Hematopoietic multipotent progenitor cell treated with erythropoietin and hydrocortisone succinate and interleukin-3 and kit ligand, for 4 days (in vitro differentiated cells): ENCODE measurements at regions not wholly inside any gene's neighbourhood (a gene's known extent, or its start where the extent isn't known, plus 50 kb on each side); places are given as distances from the start of the nearest gene placed in this dataset.

Experiments
- DNase-seq: peaks from one replicate; pipeline ENCODE4 v3.0.0-alpha.2; 2015

DNA sequence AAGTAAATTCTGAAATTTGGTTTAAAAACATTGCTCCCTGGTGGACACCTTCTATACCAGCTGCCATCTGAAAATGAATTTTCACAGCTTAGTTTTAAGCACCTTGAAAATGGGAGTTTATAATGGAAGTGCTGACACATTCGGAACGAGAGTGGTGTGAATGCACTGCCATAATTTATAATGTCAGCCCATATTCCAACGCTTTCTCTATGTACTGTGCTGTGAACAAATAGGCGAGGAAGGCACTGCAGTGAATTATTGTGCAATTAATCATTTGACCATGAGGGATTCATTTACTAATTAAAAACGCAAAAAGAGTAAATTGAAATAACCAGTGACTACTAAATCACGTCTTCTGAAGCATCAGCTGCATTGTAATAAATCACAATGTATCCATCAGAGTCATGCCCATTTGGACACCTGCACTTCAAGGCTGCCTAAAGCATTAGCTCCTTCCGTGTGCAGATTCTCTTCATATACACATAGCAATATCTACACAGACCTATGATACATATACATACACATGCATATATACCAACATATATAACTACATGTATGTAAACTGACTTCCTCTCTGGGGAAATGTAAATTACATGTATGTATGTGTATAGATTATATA lies 699.8 kb downstream of the GALR1 start:
- peak; percentile 2 for DNase-seq

DNA sequence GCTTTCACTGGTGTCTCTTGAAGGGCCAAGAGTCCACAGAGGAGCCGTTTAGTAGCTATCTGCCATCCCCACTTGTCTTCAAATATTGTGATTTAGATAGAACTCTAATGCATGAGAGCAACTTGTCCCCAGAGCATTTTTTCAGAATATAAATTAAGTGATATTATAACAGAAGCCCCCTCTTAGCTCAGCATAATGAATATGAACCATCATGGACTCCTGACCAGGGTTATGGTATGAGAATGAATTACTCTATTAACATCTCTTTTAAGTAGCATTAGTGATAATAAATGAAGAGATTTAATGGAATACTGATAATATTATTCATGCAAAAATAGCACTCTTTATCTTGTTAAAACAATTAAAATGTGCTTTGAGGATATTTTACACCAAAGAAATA lies 709.6 kb downstream of the GALR1 start:
- DNase-seq = no peak

DNA sequence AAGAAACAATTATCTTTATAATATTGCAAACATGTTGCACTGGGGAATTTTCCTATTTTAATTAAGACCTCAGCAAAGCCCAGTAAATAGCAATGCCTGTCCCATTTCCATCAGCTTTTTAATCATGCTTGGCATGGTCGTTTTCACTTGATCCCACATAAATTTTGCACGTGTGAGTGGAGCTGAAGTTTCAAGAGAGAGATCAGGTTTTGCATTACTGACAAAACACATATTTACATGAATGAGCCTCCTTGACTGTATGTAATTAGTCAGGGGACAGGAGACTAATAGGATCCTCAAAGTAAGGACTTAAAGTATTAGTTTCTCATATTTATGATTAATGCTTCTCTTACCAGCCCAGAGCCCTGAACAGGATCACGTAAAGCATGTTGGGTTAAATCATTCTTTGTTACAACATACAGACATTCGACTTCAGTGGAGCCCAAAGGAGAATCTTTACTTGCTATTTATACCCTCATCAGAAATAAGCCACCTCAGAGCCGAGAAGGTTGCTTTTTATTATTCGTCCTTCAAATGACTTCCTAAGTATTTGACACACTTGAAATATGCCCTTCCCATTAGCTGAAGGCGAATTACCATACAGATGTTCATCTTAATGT lies 711.3 kb downstream of the GALR1 start:
- no peak for DNase-seq

DNA sequence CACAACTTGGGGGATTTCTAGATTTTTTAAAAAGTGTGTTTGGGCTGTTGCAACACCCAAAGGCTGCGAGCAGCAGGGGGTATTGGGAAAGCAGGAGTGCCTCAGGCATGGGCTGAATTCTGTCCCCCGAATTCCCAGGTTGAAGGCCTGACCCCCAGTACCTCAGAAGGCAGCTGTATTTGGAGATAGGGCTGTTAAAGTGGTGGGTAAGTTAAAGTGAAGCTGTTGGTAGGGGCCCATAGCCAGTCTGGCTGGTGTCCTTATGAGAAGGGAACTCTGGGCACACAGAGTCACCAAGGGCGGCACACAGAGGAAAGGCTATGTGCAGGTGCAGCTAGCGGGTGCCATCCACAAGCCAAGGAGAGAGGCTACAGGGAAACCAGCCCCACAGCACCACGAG lies 717.4 kb downstream of the GALR1 start:
- DNase-seq = no peak

DNA sequence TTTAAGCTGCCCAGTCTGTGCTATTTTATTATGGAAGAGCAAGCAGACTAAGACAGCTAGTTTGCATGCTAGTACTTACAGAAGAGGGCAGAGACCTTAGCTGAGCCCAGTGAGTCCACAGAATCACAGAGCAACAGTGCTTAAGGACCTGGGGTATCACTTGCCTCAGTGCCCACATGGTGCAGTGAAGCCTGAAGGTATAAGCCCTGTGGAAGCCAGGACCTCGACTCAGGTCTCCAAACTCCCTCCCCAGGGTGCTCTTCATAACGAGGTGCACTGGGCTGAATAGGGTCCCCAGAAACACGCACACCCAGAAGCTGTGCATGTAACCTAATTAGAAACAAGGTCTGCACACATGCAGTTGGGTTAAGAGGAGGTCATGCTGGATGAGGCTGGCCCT lies 718.1 kb downstream of the GALR1 start:
- DNase-seq = no peak

DNA sequence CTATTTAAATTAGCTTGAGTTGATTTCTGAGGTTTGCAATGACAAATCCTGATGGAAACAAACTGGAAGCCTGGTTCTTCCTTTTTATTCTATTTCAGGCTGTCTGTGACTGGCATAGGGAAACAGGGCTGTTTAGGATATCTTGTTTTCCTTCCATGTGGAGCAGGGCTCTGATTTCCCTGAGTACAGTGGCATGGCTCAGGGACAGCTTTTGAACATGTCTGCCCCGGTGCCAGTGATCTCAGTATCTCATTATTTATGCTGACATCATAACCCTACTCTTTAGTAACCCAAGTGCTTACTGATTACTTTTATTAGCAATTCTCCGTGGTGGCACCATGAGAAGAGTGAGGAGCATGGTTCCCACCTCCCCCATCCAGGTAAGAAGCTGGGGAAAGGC lies 720.3 kb downstream of the GALR1 start:
- DNase-seq = no peak

DNA sequence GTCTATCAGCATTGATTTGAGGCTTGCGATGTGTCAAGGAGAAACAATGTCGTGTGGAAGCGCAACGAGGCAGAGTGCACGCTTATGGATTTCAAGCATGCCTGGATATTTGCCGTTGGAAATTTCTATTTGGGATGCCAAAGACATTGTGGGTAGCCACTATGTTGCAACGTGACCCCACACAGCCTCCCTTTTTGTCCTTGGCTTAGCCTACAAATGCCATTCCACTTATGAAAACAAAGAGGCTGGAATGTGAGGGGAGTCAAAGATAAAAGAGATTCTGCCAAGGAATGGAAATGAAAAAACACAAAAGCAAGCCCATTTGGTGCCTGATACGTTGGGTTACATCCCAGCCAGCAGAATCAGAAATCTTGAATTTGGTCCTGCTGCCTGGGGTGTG lies 721.2 kb downstream of the GALR1 start:
- DNase-seq = no peak

DNA sequence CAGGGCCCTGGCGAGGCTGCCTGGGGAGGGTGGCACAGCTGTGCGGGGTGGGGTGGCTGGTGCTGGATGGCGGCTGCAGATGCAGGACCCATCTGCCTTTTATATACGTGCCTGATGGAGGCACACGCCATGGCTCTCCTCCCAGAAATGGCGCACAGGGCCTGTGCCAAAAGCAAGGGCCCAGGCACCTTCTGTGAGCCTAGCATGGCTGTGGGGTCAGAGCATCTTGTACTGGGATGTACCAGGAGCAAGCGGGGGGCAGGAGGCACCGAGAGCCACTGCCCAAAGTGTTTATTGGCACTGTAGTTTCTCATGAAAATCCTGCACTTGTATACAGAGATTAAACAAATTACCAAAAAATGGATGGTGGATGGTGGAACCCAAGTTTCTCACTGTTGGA lies 724.1 kb downstream of the GALR1 start:
- DNase-seq = no peak

DNA sequence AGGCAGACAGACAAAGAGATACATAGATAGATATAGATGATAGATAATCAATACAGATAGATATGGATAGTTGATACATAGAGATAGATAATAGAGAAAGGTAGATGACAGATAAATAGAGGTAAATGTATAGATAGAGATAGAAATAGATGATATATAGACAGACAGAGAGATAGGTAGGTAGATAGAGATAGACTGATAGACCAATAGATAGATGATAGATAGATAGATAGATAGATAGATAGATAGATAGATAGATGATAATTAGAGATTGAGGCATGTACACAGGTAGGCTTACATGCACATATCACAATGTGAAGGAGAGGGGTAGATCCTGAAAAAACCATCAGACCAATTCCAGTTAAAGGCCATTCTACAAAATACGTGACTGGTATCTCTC lies 724.7 kb downstream of the GALR1 start:
- no peak for DNase-seq

DNA sequence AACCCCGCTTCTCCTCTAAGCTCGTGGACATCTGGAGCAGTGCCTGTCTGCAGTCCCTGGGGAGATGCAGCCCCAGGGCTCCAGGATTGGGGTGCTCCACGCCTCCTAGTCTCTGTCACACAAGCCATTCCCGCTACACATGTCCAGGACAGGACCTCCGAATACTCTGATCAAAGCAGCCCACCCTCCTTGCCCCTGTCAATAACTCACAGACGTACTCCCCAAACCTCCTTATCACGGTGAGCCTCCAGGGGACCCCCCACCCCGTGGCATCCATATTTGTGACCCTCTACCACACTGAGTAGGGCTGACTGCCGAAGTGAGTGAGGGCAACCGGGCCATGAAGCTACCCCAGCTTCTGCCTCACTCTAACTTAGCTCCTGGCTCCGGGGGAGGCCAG lies 727.7 kb downstream of the GALR1 start:
- no peak for DNase-seq

DNA sequence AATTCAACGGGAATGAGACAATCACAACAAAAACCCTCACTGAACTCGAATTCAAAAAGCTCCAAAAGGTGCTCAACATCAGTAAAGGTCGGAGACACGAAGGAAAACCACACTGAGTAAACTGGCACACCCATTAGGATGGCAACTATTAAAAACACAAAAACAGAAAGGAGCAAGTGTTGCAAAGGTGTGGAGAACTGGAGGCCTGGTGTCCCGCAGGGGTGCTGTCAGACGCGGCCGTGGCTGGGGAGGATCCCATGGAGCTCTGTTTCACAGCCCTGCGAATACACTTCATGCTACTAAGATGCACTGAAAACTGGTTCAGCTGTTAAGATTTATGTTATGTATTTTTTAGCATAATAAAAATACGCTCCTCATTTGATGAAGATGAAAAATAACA lies 730.6 kb downstream of the GALR1 start:
- no peak for DNase-seq

DNA sequence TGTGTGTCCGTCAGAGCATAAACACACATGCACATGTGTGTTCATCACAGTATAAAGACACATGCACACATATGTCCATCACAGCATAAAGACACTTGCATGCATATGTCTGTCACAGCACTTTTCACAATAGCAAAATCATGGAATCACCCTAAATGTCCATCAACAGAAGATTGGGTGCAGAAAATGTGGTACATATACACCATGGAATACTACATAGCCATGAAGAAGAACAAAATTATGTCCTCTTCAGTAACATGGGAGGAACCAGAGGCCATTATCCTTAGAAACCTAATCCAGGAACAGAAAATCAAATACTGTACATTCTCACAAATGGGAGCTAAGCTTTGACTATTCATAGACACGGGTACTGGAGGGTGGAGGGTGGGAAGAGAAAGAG lies 732.2 kb downstream of the GALR1 start:
- no peak for DNase-seq

DNA sequence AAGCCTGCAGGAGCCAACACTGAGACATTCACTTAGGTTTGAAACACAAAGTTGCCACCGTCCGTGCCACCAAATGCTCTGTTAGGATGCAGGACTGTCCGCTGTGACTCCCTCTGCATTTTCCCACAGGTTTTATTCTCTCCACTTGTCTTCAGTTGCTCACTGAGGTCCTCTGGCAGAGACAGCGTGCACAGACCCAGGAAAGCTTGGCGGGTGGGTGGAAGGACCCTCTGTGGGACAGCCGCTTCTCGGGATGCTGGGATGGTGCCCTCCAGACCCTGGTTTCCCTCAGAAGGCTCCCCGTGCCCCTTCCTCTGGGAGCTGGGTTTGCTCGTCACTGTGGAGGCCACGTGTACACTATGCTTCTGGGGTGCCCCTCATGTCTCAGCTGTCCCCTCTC lies 733.6 kb downstream of the GALR1 start:
- DNase-seq = no peak

DNA sequence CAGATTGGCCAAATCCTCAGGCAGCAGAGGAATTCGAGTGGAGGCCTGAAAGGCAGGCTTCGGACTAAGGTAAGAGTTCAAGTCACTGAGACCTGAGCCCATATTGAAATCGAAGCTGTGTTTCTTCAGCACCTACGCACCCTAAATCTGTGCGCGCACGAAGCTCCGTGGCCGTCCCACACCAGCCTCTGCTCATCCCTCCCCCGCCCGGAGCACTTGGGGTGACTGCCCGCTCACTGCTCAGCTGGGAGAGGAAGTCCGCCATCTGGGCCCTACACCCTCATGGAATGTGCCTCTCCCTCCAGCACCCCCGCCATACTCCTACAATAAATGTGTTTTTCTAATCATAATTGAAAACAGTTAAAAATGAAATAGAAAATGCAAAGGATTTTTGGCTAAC lies 734.5 kb downstream of the GALR1 start:
- DNase-seq = no peak

DNA sequence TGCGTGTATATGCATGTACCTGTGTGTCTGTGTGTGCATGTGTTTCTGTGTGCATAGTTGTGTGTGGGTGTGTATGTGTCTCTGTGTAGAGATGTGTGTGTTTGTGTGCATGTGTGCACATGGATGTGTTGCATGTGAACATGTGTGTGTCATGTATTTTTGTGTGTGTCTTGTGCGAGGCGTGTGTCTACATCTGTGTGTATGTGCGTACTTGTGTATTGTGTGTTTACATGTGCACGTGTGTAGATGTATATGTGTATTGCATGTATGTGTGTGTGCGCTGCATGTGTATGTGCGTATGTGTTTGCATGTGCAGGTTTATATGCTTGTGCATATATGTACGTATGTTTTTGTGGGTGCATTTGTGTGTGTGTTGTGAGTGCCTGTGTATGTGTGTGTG lies 735.2 kb downstream of the GALR1 start:
- DNase-seq = no peak

DNA sequence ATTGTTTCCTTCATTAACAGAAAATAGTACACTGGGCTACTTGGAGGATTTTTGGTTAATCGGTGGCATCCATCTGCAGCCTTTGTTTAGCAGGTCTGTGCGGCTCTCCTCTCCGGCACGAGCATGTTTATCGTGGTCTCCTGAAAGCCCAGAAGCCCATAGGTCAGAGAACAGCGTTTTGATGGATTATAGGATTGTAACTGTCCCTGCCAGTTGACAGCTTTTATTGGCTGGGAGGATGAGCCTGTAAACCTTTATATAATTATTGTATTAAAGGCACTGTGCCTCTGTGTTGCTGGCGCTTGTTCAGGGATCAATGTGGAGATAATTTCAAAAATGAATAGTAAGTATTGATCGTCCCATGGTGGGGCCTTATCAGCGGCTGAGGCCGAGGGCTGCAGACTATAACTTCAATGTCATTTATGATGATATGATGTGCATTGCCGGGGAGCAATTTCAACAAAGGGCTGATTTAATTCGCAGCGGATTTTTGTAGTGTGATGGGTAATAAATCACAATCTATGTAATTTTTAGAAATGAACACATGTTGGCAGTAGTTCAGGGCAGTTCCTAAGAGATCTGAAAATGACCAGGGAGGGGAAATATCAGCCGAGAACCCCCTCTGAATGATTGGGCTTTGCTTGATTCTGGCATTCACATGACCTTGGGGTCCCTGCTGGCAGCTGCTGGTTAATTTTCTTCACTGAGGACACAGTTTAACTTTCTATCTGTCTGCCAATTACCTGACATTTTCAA lies 736.1 kb downstream of the GALR1 start:
- no peak for DNase-seq

DNA sequence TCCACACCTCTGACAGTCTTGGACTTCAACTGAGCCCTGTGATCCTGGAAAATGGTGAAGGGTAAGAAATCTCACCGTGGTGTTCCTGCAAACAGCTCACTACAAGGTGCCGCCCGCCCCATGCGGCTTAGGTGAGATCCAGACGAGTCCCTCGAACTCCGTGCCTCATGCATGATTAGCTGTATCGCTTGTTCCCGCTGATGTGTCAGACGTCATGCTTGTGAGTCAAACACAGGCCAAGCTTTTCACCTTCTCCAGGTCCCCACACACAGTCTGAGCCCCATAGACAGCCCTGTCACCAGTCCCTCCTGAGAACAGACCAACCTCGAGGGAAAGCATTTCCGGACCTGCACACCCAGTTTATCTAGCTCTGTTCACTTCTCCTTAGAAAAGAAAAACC lies 740.5 kb downstream of the GALR1 start:
- DNase-seq = no peak

DNA sequence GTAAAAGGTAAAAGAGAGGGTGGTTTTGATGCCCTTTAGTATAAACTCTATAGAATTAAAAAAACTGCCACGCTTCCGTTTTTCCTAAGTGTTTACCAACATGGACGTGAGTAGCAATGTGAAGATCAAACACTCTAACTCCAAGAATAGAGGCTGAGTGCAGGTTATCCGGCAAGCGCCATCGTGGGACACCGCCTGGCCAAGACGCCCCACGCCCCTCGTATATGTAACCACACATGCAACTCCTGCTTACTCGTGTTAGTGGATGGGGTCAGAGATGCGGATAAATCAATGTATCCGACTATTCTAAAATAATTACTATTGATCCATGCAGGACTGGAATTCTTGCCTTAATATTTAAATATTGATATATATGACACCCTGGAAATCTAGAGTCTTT lies 741.3 kb downstream of the GALR1 start:
- no peak for DNase-seq

DNA sequence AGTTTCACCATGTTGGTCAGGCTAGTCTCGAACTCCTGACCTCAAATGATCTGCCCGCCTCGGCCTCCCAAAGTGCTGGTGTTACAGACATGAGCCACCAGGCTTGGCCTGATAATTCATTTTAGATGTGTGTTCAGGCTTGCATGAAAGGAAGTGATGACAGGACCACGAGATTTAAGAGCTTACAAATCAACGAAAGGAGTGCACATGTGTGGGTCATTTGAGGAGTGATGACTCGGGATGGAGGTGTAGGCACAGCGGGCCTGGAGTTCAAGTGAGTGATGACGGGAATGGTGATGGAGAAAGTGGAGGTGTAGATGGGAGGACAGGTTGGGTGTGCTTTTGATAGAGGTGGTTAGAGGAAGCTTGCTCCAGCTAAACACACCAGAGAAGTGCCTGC lies 742.4 kb downstream of the GALR1 start:
- no peak for DNase-seq

DNA sequence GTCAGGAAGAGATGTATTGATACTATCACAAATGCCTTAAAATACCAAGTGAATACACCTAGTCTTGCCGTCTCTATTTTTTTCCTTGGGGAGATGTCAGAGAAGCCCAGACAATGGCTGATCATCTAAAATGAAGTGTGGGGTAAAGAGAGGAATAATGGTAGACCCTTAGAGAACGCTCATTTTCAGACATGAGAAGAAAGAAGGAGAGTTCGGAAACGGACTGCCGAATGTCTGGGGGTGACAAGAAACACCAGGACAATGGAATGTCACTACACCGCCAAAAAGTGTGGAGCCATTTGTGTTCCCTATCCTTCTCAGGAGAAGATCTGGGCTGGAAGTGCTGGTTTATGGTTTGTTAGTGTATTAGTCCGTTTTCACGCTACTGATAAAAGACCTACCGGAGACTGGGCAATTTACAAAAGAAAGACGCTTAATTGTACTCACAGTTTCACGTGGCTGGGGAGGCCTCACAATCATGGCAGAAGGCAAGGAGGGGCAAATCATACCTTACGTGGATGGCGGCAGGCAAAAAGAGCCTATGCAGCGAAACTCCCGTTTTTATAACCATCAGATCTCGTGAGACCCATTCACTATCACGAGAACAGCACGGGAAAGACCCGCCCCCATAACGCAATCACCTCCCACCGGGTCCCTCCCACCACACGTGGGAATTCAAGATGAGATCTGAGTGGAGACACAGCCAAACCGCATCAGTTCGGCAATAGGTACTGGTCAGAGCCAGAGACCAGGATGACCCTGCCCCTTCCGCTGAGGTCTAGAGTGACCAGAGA lies 743.7 kb downstream of the GALR1 start:
- no peak for DNase-seq

DNA sequence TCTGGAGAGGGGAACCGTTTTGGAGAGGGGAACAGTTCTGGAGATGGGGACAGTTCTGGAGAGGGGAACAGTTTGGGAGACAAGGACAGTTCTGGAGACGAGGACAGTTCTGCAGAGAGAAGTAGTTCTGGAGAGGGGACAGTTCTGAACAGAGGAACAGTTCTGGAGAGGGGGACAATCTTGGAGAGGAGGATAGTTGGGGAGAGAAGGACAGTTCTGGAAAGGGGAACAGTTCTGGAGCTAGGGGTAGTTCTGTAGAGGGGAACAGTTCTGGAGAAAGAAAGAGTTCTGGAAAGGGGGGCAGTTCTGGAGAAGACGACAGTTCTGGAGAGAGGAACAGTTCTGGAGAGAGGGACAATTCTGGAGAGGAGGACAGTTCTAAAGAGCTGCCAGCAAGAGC lies 745.9 kb downstream of the GALR1 start:
- no peak for DNase-seq

DNA sequence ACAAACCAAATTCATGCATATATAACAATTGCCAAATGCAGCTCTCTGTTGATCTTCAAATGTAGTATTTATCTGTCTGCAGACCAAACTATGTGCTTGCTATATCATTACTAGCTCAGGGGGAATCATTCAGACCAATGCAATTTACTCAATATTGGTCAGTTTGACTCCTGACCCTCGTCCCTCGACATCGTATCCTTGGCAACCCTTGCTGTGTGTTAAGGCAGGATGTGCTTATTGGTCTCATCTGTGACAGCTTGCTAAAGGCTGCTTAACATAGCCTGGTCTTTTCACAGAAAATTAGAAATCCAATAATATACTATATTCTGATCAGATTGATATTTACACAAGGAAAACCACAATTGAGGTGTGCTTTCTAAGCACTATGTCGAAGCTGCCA lies 747.1 kb downstream of the GALR1 start:
- DNase-seq = no peak

DNA sequence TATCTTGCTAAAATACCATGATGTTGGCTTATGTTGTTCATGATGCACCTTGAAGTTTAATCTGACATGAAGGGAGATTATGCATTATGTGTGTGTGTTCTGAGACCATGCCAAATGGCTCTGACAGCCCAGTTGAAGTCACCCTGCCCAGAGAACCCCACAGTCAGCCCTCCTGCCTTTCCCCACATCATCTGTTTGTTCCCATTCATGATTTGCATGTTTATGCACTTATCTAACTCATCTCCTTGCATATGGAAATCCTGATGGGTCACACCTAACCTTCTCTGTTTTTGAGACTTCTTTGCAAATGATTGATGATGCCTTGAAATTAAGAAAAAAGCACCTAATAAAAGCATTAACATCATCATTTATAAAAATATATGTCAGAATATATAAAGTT lies 752.2 kb downstream of the GALR1 start:
- no peak for DNase-seq
